ENCODE measurements at regions not wholly inside any gene's neighbourhood (a gene's known extent, or its start where the extent isn't known, plus 50 kb on each side); places are given as distances from the start of the nearest gene placed in this dataset.

DNA sequence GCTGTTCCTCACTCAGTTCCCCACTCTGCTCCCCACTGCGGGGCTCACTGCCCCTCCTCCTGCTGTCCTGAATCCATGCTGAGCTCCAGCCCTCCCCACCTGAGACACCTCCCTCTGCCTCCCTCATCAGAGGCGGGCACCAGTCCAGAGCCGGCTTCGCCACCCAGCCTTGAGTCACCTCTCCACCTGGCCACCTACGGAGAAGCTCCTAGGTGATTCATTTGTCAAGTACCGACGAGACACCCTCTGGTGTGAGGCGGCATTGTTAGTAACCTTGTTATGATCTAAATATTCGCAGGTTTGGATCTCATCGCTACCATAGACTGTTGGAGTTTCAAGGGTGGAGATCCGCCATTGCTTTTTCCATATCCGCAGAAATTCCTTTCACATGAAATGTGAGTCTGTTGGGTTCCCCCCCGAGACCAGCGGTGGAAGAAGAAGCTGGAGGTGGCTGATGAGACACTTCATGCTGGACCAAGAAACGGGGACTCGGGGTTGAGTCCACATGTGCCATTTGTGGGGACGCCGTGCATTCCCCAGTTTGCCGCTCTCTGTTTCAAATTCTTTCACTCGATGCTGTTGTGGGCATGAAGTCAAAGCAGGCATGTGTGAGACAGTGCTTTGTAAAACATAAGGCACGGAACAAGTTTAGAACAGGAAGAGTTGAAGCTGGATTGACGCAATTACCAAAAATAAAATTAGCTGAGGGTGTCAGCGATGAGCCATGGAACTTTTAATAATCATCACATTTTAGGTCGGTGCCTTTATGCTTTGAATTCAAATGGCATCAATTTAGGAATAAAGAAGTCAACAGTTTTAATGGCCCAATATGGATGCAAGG lies 259.8 kb upstream of the HDAC4 start:
- peaks cover 0 to 5% (median 3%) of the 10 kb centered on the region in 4 experiments for H3K4me1 ChIP-seq (ENCODE audit: control extremely low read depth in 1 of 4, control insufficient read depth in 4 of 4, insufficient read depth in 4 of 4, low read length in 3 of 4)
- peaks cover 0 to 23% (median 5%) of the 10 kb centered on the region in 5 experiments for H3K27me3 ChIP-seq (replicated peaks in 2 of 5; ENCODE audit: control insufficient read depth in 4 of 5, insufficient read depth in 5 of 5, low read length in 4 of 5)
- H3K27ac ChIP-seq (ENCODE audit: insufficient read depth in 1 of 2, low read depth in 1 of 2, low read length in 2 of 2, poor library complexity in 1 of 2, severe bottlenecking in 2 of 2): no peak overlapping the region
- WGBS (ENCODE audit: insufficient coverage): 96% methylated on average over 23 of the region's 24 CpGs
- DNase-seq: no peak
- POLR2A ChIA-PET: no interaction called here
- no peaks in the 10 kb centered on the region for H3K36me3 ChIP-seq (ENCODE audit: control insufficient read depth in 4 of 4, insufficient read depth in 4 of 4, low read length in 3 of 4)
- no peak overlapping the region for H3K4me3 ChIP-seq (ENCODE audit: control insufficient read depth in 1 of 7, extremely low read depth in 1 of 7, insufficient read depth in 4 of 7, low read depth in 2 of 7, low read length in 6 of 7)
- no peaks in the 10 kb centered on the region for H3K9me3 ChIP-seq (ENCODE audit: control extremely low read depth in 1 of 5, control insufficient read depth in 4 of 5, insufficient read depth in 2 of 5, low read depth in 1 of 5, low read length in 4 of 5)
- CTCF ChIA-PET: no interaction called here

DNA sequence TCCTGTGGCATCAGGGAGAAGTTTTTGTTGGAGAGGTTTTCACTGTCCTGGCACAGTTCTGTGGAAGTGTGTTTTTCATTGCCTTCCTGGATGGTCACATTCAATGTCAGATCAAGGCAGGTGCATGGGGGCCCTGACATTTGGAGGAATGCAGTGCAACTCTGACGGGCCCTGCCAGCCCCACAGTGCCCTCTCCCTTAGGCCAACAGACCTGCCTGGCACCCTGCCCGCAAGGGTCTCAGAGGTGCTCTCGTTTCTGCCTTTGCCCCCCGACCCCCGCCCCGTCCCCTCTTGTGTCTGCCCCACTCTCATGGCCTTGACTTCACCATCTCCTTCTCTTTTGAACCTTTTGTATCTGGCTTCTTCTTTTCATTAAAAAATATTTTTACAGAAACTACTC lies 257.2 kb upstream of the HDAC4 start:
- peaks cover 0 to 22% (median 5%) of the 10 kb centered on the region in 5 experiments for H3K27me3 ChIP-seq (replicated peaks in 2 of 5; ENCODE audit: control insufficient read depth in 4 of 5, insufficient read depth in 5 of 5, low read length in 4 of 5)
- ChIA-PET POLR2A (no interaction called here), CTCF (no interaction called here)
- WGBS (ENCODE audit: insufficient coverage): 94% methylated on average over 6 of the region's 6 CpGs
- H3K27ac ChIP-seq (ENCODE audit: insufficient read depth in 1 of 2, low read depth in 1 of 2, low read length in 2 of 2, poor library complexity in 1 of 2, severe bottlenecking in 2 of 2): no peak overlapping the region
- no peaks in the 10 kb centered on the region for H3K36me3 ChIP-seq (ENCODE audit: control insufficient read depth in 4 of 4, insufficient read depth in 4 of 4, low read length in 3 of 4)
- H3K4me3 ChIP-seq (ENCODE audit: control insufficient read depth in 1 of 7, extremely low read depth in 1 of 7, insufficient read depth in 4 of 7, low read depth in 2 of 7, low read length in 6 of 7): no peak overlapping the region
- DNase-seq: no peak
- no peaks in the 10 kb centered on the region for H3K9me3 ChIP-seq (ENCODE audit: control extremely low read depth in 1 of 5, control insufficient read depth in 4 of 5, insufficient read depth in 2 of 5, low read depth in 1 of 5, low read length in 4 of 5)
- peaks cover 0 to 5% (median 3%) of the 10 kb centered on the region in 4 experiments for H3K4me1 ChIP-seq (ENCODE audit: control extremely low read depth in 1 of 4, control insufficient read depth in 4 of 4, insufficient read depth in 4 of 4, low read length in 3 of 4)

DNA sequence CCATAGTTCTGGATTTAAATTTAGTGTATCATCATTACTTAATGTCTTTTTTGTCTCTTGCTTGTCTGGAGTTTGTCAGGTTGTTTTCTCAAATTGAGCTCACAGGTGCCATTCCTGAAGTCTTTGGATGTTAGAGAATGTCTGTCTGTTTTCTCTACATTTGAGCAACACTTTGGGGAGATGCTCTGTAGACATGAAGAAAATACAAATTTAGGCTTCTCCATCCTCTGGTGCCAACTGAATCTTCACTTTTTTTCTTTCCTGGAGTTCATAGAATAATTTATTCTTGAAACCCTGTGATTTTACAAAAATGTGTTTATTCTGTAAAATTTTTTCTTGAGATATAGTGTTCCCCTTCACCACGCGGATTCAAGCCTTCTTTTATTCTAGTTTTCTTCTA lies 256.4 kb upstream of the HDAC4 start:
- no peak for DNase-seq
- CTCF ChIA-PET: no interaction called here
- peaks cover 0 to 5% (median 3%) of the 10 kb centered on the region in 4 experiments for H3K4me1 ChIP-seq (ENCODE audit: control extremely low read depth in 1 of 4, control insufficient read depth in 4 of 4, insufficient read depth in 4 of 4, low read length in 3 of 4)
- no peaks in the 10 kb centered on the region for H3K9me3 ChIP-seq (ENCODE audit: control extremely low read depth in 1 of 5, control insufficient read depth in 4 of 5, insufficient read depth in 2 of 5, low read depth in 1 of 5, low read length in 4 of 5)
- H3K4me3 ChIP-seq (ENCODE audit: control insufficient read depth in 1 of 7, extremely low read depth in 1 of 7, insufficient read depth in 4 of 7, low read depth in 2 of 7, low read length in 6 of 7): no peak overlapping the region
- WGBS (ENCODE audit: insufficient coverage): no CpG with 5 or more reads among the region's 2 CpGs
- no peak overlapping the region for H3K27ac ChIP-seq (ENCODE audit: insufficient read depth in 1 of 2, low read depth in 1 of 2, low read length in 2 of 2, poor library complexity in 1 of 2, severe bottlenecking in 2 of 2)
- peaks cover 0 to 22% (median 5%) of the 10 kb centered on the region in 5 experiments for H3K27me3 ChIP-seq (replicated peaks in 2 of 5; ENCODE audit: control insufficient read depth in 4 of 5, insufficient read depth in 5 of 5, low read length in 4 of 5)
- no peaks in the 10 kb centered on the region for H3K36me3 ChIP-seq (ENCODE audit: control insufficient read depth in 4 of 4, insufficient read depth in 4 of 4, low read length in 3 of 4)
- POLR2A ChIA-PET: no interaction called here

DNA sequence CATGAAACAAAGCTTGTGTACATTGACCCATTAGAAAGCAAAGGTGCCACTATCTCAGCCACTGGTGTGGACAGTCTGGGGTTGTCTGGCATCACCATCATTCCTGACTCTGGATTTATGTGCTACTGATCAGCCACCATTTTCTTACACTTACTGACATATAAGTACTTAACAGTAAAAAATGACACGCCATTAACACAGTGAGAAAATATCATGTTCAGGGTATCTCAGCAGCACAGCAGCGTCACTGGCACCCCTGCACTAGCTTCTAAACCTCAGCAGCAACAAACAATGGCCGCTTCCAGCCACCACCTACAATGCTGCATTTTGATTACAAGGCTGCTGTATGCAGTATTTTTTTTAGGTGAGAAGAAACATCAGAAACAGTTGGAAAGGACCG lies 253.4 kb upstream of the HDAC4 start:
- ChIA-PET CTCF (no interaction called here), POLR2A (no interaction called here)
- Histone ChIP-seq H3K27me3 (replicated peaks in 2 of 5; ENCODE audit: control insufficient read depth in 4 of 5, insufficient read depth in 5 of 5, low read length in 4 of 5) (peaks cover 0 to 5% (median 2%) of the 10 kb centered on the region in 5 experiments), H3K9me3 (ENCODE audit: control extremely low read depth in 1 of 5, control insufficient read depth in 4 of 5, insufficient read depth in 2 of 5, low read depth in 1 of 5, low read length in 4 of 5) (peaks cover 0 to 6% (median 0%) of the 10 kb centered on the region in 5 experiments), H3K4me3 (ENCODE audit: control insufficient read depth in 1 of 7, extremely low read depth in 1 of 7, insufficient read depth in 4 of 7, low read depth in 2 of 7, low read length in 6 of 7) (no peak overlapping the region), H3K27ac (ENCODE audit: insufficient read depth in 1 of 2, low read depth in 1 of 2, low read length in 2 of 2, poor library complexity in 1 of 2, severe bottlenecking in 2 of 2) (no peak overlapping the region), H3K4me1 (ENCODE audit: control extremely low read depth in 1 of 4, control insufficient read depth in 4 of 4, insufficient read depth in 4 of 4, low read length in 3 of 4) (peaks cover 0 to 1% (median under 1%) of the 10 kb centered on the region in 4 experiments), H3K36me3 (ENCODE audit: control insufficient read depth in 4 of 4, insufficient read depth in 4 of 4, low read length in 3 of 4) (no peaks in the 10 kb centered on the region)
- DNase-seq: no peak
- WGBS (ENCODE audit: insufficient coverage): 87% methylated on average over 2 of the region's 4 CpGs

DNA sequence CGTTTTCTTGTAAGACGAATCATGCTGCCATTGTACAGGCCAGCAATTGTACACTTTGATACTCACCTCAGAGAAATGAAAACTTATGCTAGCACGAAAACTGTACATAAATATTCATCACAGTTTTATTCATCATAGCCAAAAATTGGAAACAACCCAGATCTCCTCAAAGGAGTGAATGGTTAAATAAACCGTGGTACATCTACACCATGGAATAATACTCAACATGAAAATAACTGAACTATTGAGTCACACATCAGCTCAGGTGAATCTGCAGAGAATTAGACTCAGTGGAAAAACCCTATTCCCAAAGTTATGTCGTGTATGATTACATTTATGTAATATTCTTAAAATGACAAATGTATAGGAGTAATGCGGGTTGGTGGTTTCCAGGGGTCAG lies 251.0 kb upstream of the HDAC4 start:
- ChIA-PET POLR2A (no interaction called here), CTCF (no interaction called here)
- Histone ChIP-seq H3K4me3 (ENCODE audit: control insufficient read depth in 1 of 7, extremely low read depth in 1 of 7, insufficient read depth in 4 of 7, low read depth in 2 of 7, low read length in 6 of 7) (no peak overlapping the region), H3K4me1 (ENCODE audit: control extremely low read depth in 1 of 4, control insufficient read depth in 4 of 4, insufficient read depth in 4 of 4, low read length in 3 of 4) (no peaks in the 10 kb centered on the region), H3K27me3 (replicated peaks in 2 of 5; ENCODE audit: control insufficient read depth in 4 of 5, insufficient read depth in 5 of 5, low read length in 4 of 5) (peaks cover 0 to 4% (median 2%) of the 10 kb centered on the region in 5 experiments), H3K27ac (ENCODE audit: insufficient read depth in 1 of 2, low read depth in 1 of 2, low read length in 2 of 2, poor library complexity in 1 of 2, severe bottlenecking in 2 of 2) (no peak overlapping the region), H3K9me3 (ENCODE audit: control extremely low read depth in 1 of 5, control insufficient read depth in 4 of 5, insufficient read depth in 2 of 5, low read depth in 1 of 5, low read length in 4 of 5) (peaks cover 0 to 12% (median 0%) of the 10 kb centered on the region in 5 experiments), H3K36me3 (ENCODE audit: control insufficient read depth in 4 of 4, insufficient read depth in 4 of 4, low read length in 3 of 4) (no peaks in the 10 kb centered on the region)
- 96% methylated on average over 4 of the region's 6 CpGs for WGBS (ENCODE audit: insufficient coverage)
- no peak for DNase-seq

DNA sequence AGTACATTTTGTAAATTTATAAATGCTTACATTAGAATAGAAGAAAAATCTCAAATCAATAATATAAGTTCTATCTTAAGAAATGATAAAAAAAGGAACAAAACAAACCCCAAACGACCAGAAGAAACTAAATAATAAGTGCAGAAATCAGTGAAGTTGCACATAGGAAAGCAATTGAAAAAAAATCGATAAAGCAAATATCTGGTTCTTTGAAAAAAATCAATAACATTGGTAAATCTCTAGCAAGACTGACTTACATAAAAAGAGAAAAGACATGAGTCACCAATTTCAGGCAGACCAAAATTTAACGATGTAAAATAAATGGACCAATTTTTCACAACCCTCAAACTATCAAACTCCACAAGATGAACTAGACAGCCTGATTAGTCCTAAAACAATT lies 249.9 kb upstream of the HDAC4 start:
- no peak for DNase-seq
- no peak overlapping the region for H3K4me3 ChIP-seq (ENCODE audit: control insufficient read depth in 1 of 7, extremely low read depth in 1 of 7, insufficient read depth in 4 of 7, low read depth in 2 of 7, low read length in 6 of 7)

DNA sequence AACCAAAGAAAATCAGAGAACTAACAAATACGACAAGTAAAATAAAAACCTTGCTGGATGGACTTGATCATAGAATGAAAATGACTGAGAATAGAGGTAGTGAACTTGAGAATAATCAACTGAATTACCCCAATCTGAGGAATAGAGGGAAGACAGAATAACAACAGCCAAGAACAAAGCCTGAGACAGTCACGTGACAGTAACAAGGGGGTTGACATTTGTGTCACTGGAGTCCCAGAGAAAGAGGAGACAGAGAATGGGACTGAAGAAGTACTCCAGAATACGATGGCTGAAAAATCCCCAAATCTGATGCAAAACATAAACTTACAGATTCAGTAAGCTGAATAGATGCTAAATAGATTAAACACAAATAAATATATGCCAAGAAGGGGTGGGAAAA lies 248.5 kb upstream of the HDAC4 start:
- ChIA-PET POLR2A (no interaction called here), CTCF (no interaction called here)
- peaks cover 0 to 7% (median 0%) of the 10 kb centered on the region in 5 experiments for H3K27me3 ChIP-seq (replicated peaks in 2 of 5; ENCODE audit: control insufficient read depth in 4 of 5, insufficient read depth in 5 of 5, low read length in 4 of 5)
- no peak overlapping the region for H3K4me3 ChIP-seq (ENCODE audit: control insufficient read depth in 1 of 7, extremely low read depth in 1 of 7, insufficient read depth in 4 of 7, low read depth in 2 of 7, low read length in 6 of 7)
- no peaks in the 10 kb centered on the region for H3K36me3 ChIP-seq (ENCODE audit: control insufficient read depth in 4 of 4, insufficient read depth in 4 of 4, low read length in 3 of 4)
- WGBS (ENCODE audit: insufficient coverage): 89% methylated on average over 1 of the region's 3 CpGs
- no peak for DNase-seq
- H3K27ac ChIP-seq (ENCODE audit: insufficient read depth in 1 of 2, low read depth in 1 of 2, low read length in 2 of 2, poor library complexity in 1 of 2, severe bottlenecking in 2 of 2): no peak overlapping the region
- peaks cover 0 to 12% (median 0%) of the 10 kb centered on the region in 5 experiments for H3K9me3 ChIP-seq (ENCODE audit: control extremely low read depth in 1 of 5, control insufficient read depth in 4 of 5, insufficient read depth in 2 of 5, low read depth in 1 of 5, low read length in 4 of 5)
- no peaks in the 10 kb centered on the region for H3K4me1 ChIP-seq (ENCODE audit: control extremely low read depth in 1 of 4, control insufficient read depth in 4 of 4, insufficient read depth in 4 of 4, low read length in 3 of 4)

More for the DNA sequence above, 249.9 kb upstream of the HDAC4 start:
- WGBS (ENCODE audit: insufficient coverage): 100% methylated on average over 1 of the region's 3 CpGs
- peaks cover 0 to 12% (median 0%) of the 10 kb centered on the region in 5 experiments for H3K9me3 ChIP-seq (ENCODE audit: control extremely low read depth in 1 of 5, control insufficient read depth in 4 of 5, insufficient read depth in 2 of 5, low read depth in 1 of 5, low read length in 4 of 5)
- H3K27ac ChIP-seq (ENCODE audit: insufficient read depth in 1 of 2, low read depth in 1 of 2, low read length in 2 of 2, poor library complexity in 1 of 2, severe bottlenecking in 2 of 2): no peak overlapping the region
- peaks cover 0 to 8% (median 0%) of the 10 kb centered on the region in 5 experiments for H3K27me3 ChIP-seq (replicated peaks in 2 of 5; ENCODE audit: control insufficient read depth in 4 of 5, insufficient read depth in 5 of 5, low read length in 4 of 5)
- H3K4me1 ChIP-seq (ENCODE audit: control extremely low read depth in 1 of 4, control insufficient read depth in 4 of 4, insufficient read depth in 4 of 4, low read length in 3 of 4): no peaks in the 10 kb centered on the region
- no peaks in the 10 kb centered on the region for H3K36me3 ChIP-seq (ENCODE audit: control insufficient read depth in 4 of 4, insufficient read depth in 4 of 4, low read length in 3 of 4)
- ChIA-PET POLR2A (no interaction called here), CTCF (no interaction called here)
